K562 (cell line): ENCODE measurements at regions not wholly inside any gene's neighbourhood (a gene's known extent, or its start where the extent isn't known, plus 50 kb on each side); places are given as distances from the start of the nearest gene placed in this dataset.

Source experiments
- ARNT ChIP-seq, 2 experiments: fragments of 450-650 bp; IDR thresholded peaks; 2 replicates each; pipeline ENCODE4 v1.6.1; 2016; ENCODE audit warnings: mild to moderate bottlenecking in 1 of 2
- CBX5 ChIP-seq: IDR thresholded peaks from 2 replicates; pipeline ENCODE4 v1.6.1; 2014; ENCODE audit warnings: low read depth, borderline replicate concordance
- DIDO1 ChIP-seq: fragments of 450-650 bp; IDR thresholded peaks from 2 replicates; pipeline ENCODE4 v1.6.1; 2016; ENCODE audit warnings: low read depth, missing biosample characterization, missing genetic modification characterization
- FOXA3 ChIP-seq, 2 experiments: fragments of 450-650 bp in 1 of 2; sonication (generic) in 1 of 2; formaldehyde crosslinking; IDR thresholded peaks in 1 of 2; conservative IDR thresholded peaks in 1 of 2; 2 replicates each; pipeline versions ENCODE4 v1.4.0 to v1.8.0; 2020 to 2022; ENCODE audit warnings: mild to moderate bottlenecking in 2 of 2, missing genetic modification reagents in 1 of 2
- HDAC1 ChIP-seq, 2 experiments: fragments of 450-650 bp; IDR thresholded peaks; 2 replicates each; pipeline ENCODE4 v1.6.1; 2016 to 2017; ENCODE audit warnings: inconsistent platforms in 1 of 2, mild to moderate bottlenecking in 1 of 2, moderate library complexity in 1 of 2
- HEY1 ChIP-seq: fragments of 250-450 bp; sonication (Bioruptor Pico); IDR thresholded peaks from 2 replicates; pipeline ENCODE4 v1.5.0; 2020; ENCODE audit warnings: mild to moderate bottlenecking, moderate library complexity, borderline replicate concordance
- NFYB ChIP-seq: IDR thresholded peaks from 2 replicates; pipeline ENCODE4 v1.6.1; 2011; ENCODE audit warnings: mild to moderate bottlenecking, moderate library complexity; ENCODE audit not compliant: insufficient read length; ENCODE audit errors: extremely low read depth
- XRCC3 ChIP-seq: fragments of 450-650 bp; IDR thresholded peaks from 2 replicates; pipeline ENCODE4 v1.6.1; 2017; ENCODE audit warnings: mild to moderate bottlenecking, moderate library complexity
- ZEB2 ChIP-seq: fragments of 450-650 bp; IDR thresholded peaks from 2 replicates; pipeline ENCODE4 v1.6.1; 2016
- TF ChIP-seq, protein P1 (sequence below), 2 experiments: fragments of 450-650 bp; conservative IDR thresholded peaks; 2 replicates each; pipeline ENCODE4 v1.6.1; 2017; ENCODE audit warnings: mild to moderate bottlenecking in 2 of 2, moderate library complexity in 2 of 2
- TF ChIP-seq, protein P2 (sequence below): fragments of 250-450 bp; sonication (Bioruptor Pico); IDR thresholded peaks from 2 replicates; pipeline ENCODE4 v1.8.0; 2021; ENCODE audit warnings: moderate library complexity, mild to moderate bottlenecking, inconsistent platforms
- TF ChIP-seq, protein P3 (sequence below): fragments of 250-450 bp; sonication (Bioruptor Pico); IDR thresholded peaks from 2 replicates; pipeline ENCODE4 v1.8.0; 2022; ENCODE audit warnings: inconsistent platforms
- TF ChIP-seq, protein P4 (sequence below): sonication (generic); formaldehyde crosslinking; IDR thresholded peaks from 2 replicates; pipeline ENCODE4 v1.8.0; 2022; ENCODE audit warnings: mild to moderate bottlenecking, missing genetic modification reagents, borderline replicate concordance
- TF ChIP-seq, protein P5 (sequence below): sonication (generic); formaldehyde crosslinking; IDR thresholded peaks from 2 replicates; pipeline ENCODE4 v1.8.0; 2023; ENCODE audit warnings: mild to moderate bottlenecking, missing genetic modification reagents

DNA sequence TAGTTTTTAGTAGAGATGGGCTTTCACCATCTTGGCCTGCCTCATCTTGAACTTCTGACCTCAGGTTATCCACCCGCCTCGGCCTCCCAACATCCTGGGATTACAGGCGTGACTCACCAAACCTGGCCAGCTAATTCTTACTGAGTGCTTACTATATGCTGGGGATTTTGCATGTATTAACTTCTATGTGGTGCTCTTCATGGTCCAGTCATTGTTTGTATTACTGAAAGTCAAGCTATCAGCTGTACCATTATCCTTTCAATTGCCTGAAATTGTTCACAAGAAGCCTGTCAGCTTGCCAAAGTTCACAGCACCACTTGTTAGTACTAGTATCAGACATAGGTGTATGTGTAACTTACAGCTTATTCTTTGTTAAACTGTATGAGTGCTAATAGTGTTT lies 1272.1 kb downstream of the ARAP2 start (continued):
- TF ChIP-seq CBX5 (no peak), NFYB (no peak), ZEB2 (no peak), FOXA3 (CRISPR knock-in tag; conservative IDR thresholded peaks at IDR 0.05 in 1 of 2, IDR thresholded peaks at IDR 0.05 in 1 of 2) (no peak), HEY1 (CRISPR knock-in tag) (no peak), XRCC3 (no peak), ARNT (IDR thresholded peaks at IDR 0.05) (no peak), DIDO1 (tag) (no peak), HDAC1 (IDR thresholded peaks at IDR 0.05) (no peak)
- TF ChIP-seq, protein P1, sequence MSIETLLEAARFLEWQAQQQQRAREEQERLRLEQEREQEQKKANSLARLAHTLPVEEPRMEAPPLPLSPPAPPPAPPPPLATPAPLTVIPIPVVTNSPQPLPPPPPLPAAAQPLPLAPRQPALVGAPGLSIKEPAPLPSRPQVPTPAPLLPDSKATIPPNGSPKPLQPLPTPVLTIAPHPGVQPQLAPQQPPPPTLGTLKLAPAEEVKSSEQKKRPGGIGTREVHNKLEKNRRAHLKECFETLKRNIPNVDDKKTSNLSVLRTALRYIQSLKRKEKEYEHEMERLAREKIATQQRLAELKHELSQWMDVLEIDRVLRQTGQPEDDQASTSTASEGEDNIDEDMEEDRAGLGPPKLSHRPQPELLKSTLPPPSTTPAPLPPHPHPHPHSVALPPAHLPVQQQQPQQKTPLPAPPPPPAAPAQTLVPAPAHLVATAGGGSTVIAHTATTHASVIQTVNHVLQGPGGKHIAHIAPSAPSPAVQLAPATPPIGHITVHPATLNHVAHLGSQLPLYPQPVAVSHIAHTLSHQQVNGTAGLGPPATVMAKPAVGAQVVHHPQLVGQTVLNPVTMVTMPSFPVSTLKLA (conservative IDR thresholded peaks at IDR 0.05) = no peak
- TF ChIP-seq, protein P2, sequence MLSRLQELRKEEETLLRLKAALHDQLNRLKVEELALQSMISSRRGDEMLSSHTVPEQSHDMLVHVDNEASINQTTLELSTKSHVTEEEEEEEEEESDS (CRISPR knock-in tag) = no peak
- TF ChIP-seq, protein P3, sequence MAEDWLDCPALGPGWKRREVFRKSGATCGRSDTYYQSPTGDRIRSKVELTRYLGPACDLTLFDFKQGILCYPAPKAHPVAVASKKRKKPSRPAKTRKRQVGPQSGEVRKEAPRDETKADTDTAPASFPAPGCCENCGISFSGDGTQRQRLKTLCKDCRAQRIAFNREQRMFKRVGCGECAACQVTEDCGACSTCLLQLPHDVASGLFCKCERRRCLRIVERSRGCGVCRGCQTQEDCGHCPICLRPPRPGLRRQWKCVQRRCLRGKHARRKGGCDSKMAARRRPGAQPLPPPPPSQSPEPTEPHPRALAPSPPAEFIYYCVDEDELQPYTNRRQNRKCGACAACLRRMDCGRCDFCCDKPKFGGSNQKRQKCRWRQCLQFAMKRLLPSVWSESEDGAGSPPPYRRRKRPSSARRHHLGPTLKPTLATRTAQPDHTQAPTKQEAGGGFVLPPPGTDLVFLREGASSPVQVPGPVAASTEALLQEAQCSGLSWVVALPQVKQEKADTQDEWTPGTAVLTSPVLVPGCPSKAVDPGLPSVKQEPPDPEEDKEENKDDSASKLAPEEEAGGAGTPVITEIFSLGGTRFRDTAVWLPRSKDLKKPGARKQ (CRISPR knock-in tag) = no peak
- TF ChIP-seq, protein P4, sequence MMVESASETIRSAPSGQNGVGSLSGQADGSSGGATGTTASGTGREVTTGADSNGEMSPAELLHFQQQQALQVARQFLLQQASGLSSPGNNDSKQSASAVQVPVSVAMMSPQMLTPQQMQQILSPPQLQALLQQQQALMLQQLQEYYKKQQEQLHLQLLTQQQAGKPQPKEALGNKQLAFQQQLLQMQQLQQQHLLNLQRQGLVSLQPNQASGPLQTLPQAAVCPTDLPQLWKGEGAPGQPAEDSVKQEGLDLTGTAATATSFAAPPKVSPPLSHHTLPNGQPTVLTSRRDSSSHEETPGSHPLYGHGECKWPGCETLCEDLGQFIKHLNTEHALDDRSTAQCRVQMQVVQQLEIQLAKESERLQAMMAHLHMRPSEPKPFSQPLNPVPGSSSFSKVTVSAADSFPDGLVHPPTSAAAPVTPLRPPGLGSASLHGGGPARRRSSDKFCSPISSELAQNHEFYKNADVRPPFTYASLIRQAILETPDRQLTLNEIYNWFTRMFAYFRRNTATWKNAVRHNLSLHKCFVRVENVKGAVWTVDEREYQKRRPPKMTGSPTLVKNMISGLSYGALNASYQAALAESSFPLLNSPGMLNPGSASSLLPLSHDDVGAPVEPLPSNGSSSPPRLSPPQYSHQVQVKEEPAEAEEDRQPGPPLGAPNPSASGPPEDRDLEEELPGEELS (CRISPR knock-in tag) = no peak
- TF ChIP-seq, protein P5, sequence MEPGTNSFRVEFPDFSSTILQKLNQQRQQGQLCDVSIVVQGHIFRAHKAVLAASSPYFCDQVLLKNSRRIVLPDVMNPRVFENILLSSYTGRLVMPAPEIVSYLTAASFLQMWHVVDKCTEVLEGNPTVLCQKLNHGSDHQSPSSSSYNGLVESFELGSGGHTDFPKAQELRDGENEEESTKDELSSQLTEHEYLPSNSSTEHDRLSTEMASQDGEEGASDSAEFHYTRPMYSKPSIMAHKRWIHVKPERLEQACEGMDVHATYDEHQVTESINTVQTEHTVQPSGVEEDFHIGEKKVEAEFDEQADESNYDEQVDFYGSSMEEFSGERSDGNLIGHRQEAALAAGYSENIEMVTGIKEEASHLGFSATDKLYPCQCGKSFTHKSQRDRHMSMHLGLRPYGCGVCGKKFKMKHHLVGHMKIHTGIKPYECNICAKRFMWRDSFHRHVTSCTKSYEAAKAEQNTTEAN (CRISPR knock-in tag) = no peak
